ENCODE measurements at regions not wholly inside any gene's neighbourhood (a gene's known extent, or its start where the extent isn't known, plus 50 kb on each side); places are given as distances from the start of the nearest gene placed in this dataset.

GRCh38 chr7:9106747-9107146 is 673.3 kb downstream of the NXPH1 start:
- TF ChIP-seq CTCF (conservative IDR thresholded peaks at IDR 0.05; ENCODE audit: low read depth, low read length) (no peak), EZH2 (IDR thresholded peaks at IDR 0.05; ENCODE audit: borderline replicate concordance, low read depth, low read length, poor library complexity, severe bottlenecking) (no peak)
